ENCODE measurements at regions not wholly inside any gene's neighbourhood (a gene's known extent, or its start where the extent isn't known, plus 50 kb on each side); places are given as distances from the start of the nearest gene placed in this dataset.

- Histone ChIP-seq H3K4me3 (ENCODE audit: severe bottlenecking) (no peak overlapping the region), H3K36me3 (ENCODE audit: low read depth) (no peaks in the 10 kb centered on the region), H3K27me3 (ENCODE audit: insufficient read depth, poor library complexity, severe bottlenecking) (no peaks in the 10 kb centered on the region), H3K27ac (ENCODE audit: poor library complexity, severe bottlenecking) (no peak overlapping the region), H3K9me3 (ENCODE audit: severe bottlenecking) (peaks cover 1% of the 10 kb centered on the region), H3K4me1 (ENCODE audit: insufficient read depth, poor library complexity, severe bottlenecking) (no peaks in the 10 kb centered on the region)
- no peak for TF ChIP-seq CTCF (IDR thresholded peaks at IDR 0.05; ENCODE audit: poor library complexity, severe bottlenecking)
- DNase-seq (ENCODE audit: low spot score): no peak
- no peak for ATAC-seq (ENCODE audit: low read depth)
These were observed 874.0 kb upstream of the AGA start for GRCh38 chr4:178316211-178316610.

GRCh38 chr4:178320003-178320402 is 877.8 kb upstream of the AGA start:
- Histone ChIP-seq H3K27me3 (ENCODE audit: insufficient read depth, poor library complexity, severe bottlenecking) (no peaks in the 10 kb centered on the region), H3K27ac (ENCODE audit: poor library complexity, severe bottlenecking) (no peak overlapping the region), H3K4me3 (ENCODE audit: severe bottlenecking) (no peak overlapping the region), H3K36me3 (ENCODE audit: low read depth) (no peaks in the 10 kb centered on the region), H3K4me1 (ENCODE audit: insufficient read depth, poor library complexity, severe bottlenecking) (no peaks in the 10 kb centered on the region), H3K9me3 (ENCODE audit: severe bottlenecking) (peaks cover 1% of the 10 kb centered on the region)
- DNase-seq (ENCODE audit: low spot score): no peak
- TF ChIP-seq CTCF (IDR thresholded peaks at IDR 0.05; ENCODE audit: poor library complexity, severe bottlenecking): no peak
- ATAC-seq (ENCODE audit: low read depth): no peak

GRCh38 chr4:178322524-178323183 is 880.4 kb upstream of the AGA start:
- peaks cover 1% of the 10 kb centered on the region for H3K9me3 ChIP-seq (ENCODE audit: severe bottlenecking)
- no peaks in the 10 kb centered on the region for H3K27me3 ChIP-seq (ENCODE audit: insufficient read depth, poor library complexity, severe bottlenecking)
- no peak overlapping the region for H3K4me3 ChIP-seq (ENCODE audit: severe bottlenecking)
- no peaks in the 10 kb centered on the region for H3K36me3 ChIP-seq (ENCODE audit: low read depth)
- H3K4me1 ChIP-seq (ENCODE audit: insufficient read depth, poor library complexity, severe bottlenecking): no peaks in the 10 kb centered on the region
- DNase-seq (ENCODE audit: low spot score) (no peak), ATAC-seq (ENCODE audit: low read depth) (no peak)
- H3K27ac ChIP-seq (ENCODE audit: poor library complexity, severe bottlenecking): no peak overlapping the region
- no peak for TF ChIP-seq CTCF (IDR thresholded peaks at IDR 0.05; ENCODE audit: poor library complexity, severe bottlenecking)

GRCh38 chr4:178329226-178329872 is 887.1 kb upstream of the AGA start:
- no peak for ATAC-seq (ENCODE audit: low read depth)
- Histone ChIP-seq H3K27me3 (ENCODE audit: insufficient read depth, poor library complexity, severe bottlenecking) (no peaks in the 10 kb centered on the region), H3K36me3 (ENCODE audit: low read depth) (no peaks in the 10 kb centered on the region), H3K27ac (ENCODE audit: poor library complexity, severe bottlenecking) (no peak overlapping the region), H3K4me1 (ENCODE audit: insufficient read depth, poor library complexity, severe bottlenecking) (no peaks in the 10 kb centered on the region), H3K4me3 (ENCODE audit: severe bottlenecking) (no peak overlapping the region), H3K9me3 (ENCODE audit: severe bottlenecking) (no peaks in the 10 kb centered on the region)
- DNase-seq (ENCODE audit: low spot score): no peak
- TF ChIP-seq CTCF (IDR thresholded peaks at IDR 0.05; ENCODE audit: poor library complexity, severe bottlenecking): no peak

GRCh38 chr4:178333355-178333754 is 891.1 kb upstream of the AGA start:
- no peak for TF ChIP-seq CTCF (IDR thresholded peaks at IDR 0.05; ENCODE audit: poor library complexity, severe bottlenecking)

More at GRCh38 chr4:178333355-178333754, 891.1 kb upstream of the AGA start:
- Histone ChIP-seq H3K4me1 (ENCODE audit: insufficient read depth, poor library complexity, severe bottlenecking) (no peaks in the 10 kb centered on the region), H3K9me3 (ENCODE audit: severe bottlenecking) (no peaks in the 10 kb centered on the region), H3K36me3 (ENCODE audit: low read depth) (no peaks in the 10 kb centered on the region), H3K4me3 (ENCODE audit: severe bottlenecking) (no peak overlapping the region), H3K27me3 (ENCODE audit: insufficient read depth, poor library complexity, severe bottlenecking) (no peaks in the 10 kb centered on the region), H3K27ac (ENCODE audit: poor library complexity, severe bottlenecking) (no peak overlapping the region)
- DNase-seq (ENCODE audit: low spot score): no peak
- ATAC-seq (ENCODE audit: low read depth): no peak

Measured in RWPE2 (cell line).